GM19452 (cell line): ENCODE measurements at regions not wholly inside any gene's neighbourhood (a gene's known extent, or its start where the extent isn't known, plus 50 kb on each side); places are given as distances from the start of the nearest gene placed in this dataset.
"Not testable (repeated sequence)": the region's sequence is repeated elsewhere in the genome, so short reads cannot be mapped to it uniquely, and the experiment has no call there.

Experiments
- ATAC-seq: cut with Tn5 transposase; IDR thresholded peaks from one replicate; pipeline ENCODE4 v1.9.1; 2021; ENCODE audit not compliant: unreplicated experiment

DNA sequence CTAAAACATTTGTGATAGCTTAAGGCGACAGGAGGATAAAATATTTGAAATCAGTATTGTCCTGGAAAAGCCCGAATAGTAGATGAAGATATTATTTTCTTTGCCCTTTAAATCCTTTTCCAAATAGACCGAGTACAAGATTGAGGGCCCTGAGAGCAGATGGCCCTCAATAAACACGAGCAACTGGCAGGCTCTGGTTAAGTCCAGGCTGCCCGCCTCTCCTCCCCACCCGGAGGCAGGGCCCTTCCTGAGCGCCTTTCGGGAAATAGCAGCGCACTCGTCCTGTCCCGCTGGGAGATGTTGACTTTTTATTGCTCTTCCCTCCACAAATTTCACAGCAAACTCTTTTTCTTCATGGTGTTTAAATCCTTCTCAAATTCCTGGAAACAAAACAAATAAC, 50.8 kb upstream of the MAX start:
- ATAC-seq, result no peak

- ATAC-seq, result peak; percentile 73
Observed at GRCh38 chr14:65156568-65157366, 54.5 kb upstream of the MAX start.

DNA sequence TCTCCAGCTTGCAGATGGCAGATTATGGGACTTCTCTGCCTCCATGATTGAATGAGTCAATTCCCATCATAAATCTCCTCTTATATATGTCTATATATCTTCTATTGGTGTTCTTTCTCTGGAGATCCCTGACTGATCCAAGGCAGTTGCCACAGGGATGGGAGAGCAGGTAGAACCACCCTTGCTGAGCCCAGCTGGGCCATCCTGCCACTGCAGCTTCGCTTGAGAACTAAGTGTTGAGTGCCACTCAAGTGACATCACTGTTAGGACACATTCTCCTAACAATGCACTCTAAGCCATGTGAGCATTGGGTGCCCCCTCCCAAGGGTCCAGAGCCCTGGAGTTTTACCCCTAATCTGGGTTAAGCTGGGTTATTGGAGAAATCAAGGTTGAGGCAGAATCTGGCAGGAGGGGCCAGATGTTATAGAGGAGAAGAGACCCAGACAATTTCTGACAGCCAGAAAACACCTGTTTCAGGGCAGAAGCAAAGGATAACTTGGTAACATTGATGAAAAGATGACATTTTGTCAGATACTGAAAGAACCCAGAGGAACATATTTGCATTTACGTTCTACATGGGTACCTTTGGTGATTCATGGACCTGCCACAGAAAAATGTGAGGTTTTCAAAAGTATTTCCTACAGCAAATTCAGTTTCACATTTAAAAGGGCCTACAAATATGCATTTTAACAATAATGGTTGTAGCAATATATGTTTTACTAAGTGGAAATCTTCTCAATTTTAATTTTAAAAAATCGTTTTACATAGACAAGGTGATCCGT, 57.2 kb upstream of the MAX start:
- peak; percentile 69 for ATAC-seq

DNA sequence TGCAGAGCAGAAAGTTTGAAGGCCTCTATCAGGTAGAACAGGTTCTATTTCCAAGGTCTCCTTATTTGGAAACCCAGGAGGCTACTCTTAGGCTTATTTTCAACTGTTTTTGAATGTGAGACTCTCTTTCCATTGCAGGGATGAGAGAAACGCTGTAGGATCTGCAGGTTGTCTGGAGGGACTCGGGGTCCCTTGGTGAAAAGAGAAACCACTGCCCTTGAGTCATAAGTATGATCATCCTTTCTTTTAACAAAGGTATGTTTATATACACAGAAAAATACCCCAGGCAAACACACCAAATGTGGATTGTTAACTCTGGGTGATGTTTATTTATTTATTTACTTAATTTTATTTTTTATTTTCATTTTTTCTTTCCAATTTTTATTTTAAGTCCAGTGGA, 57.8 kb upstream of the MAX start:
- peak; percentile 1 for ATAC-seq

DNA sequence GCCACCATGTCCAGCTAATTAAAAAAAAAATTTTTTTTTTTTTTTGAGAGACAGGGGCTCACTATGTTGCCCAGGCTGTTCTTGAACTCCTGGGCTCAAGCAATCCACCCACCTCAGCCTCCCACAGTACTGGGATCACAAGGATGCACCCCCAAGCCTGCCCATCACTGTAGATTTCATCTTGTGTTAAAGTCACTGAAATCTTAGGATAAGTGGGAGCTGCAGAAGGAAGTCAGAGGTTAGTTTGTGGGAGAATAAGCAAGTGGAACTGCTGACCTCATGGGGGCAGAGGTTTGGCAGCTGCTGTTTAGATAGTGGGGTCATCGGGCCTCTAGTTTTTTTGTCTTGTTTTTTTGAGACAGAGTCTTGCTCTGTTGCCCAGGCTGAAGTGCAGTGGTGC, 59.7 kb upstream of the MAX start:
- ATAC-seq, result no peak

DNA sequence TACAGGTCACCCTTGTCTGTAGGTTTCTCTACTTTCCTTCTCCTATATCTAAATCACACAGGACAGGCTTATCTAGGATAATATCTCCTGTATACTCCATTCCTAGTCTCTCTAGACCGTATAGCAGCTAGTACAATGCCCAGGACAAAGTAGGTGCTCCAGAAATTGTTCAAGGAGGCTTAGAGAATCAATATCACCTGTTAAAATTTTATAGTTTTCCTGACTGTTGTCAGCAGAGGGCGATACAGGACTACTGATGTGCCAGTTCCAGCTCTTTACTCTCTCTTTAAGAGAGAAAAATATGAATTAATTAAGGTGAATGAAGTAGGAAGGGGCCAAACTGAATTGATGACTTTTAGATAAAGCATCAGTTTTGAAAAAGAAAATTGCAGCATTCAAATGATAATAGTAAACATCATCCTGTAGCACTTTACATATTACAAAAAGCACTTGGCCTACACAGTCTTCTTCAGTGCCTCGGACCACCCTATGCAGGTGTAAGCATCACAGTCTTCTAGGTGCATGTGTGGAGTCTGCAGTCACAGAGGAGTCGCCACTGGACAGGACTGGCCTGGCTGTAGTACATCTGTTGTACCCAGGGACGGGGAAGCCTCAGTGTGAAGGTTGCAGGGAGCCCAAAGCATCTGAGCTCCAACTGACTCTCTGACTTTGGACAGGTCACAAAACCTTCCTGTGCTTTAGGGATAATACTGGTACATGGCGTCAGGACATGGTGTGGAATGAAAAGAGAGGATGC, 61.9 kb upstream of the MAX start:
- ATAC-seq, result no peak

GRCh38 chr14:65164825-65165135, 62.5 kb upstream of the MAX start:
- no peak for ATAC-seq

DNA sequence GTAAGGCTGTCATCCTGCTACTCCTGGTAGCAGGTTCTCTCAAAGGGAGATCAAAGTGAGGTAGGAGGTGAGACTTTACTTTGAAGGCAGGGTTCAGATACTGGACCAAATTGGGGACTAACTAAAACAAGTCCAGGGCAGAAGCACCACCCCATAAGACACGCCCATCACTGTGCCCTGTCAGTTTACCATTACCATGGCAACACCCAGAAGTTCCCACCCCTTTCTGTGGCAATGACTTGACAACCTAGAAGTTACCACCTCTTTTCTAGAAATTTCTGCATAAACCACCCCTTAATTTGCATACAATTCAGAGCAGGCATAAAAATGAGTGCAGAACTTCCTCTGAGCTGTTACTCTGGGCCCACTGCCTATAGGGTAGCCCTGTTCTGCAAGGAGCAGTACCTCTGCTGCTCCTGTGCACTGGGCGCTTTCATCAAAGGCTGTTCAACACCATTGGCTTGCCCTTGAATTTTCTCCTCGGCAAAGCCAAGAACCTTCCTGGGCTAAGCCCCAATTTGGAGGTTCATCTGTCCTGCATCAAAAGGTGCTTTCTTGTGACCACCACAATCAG, 64.8 kb upstream of the MAX start:
- no peak for ATAC-seq

- ATAC-seq, result no peak
Observed at GRCh38 chr14:65168840-65169239, 66.5 kb upstream of the MAX start.

- ATAC-seq, result peak; percentile 89
Observed at GRCh38 chr14:65169351-65169750, 67.0 kb upstream of the MAX start.

DNA sequence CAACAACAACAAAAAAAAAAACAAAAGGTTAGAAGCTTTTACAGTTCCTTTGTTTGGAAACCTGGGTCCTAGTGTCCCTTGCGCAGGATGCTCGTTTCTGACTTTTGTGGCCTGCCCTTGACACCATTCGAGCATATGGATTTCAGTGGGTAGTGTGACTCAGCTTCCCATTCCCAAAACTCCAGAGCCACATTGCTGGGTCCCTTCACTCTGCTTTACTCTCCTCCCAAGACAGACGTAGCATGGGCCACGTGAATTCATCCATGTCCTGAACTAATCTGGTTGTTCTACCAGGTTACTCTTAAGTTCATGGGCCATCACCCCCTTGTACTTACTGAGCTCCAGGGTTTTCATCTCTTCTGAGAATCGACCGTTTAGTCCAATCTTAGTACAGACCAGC, 68.0 kb upstream of the MAX start:
- ATAC-seq, result no peak

DNA sequence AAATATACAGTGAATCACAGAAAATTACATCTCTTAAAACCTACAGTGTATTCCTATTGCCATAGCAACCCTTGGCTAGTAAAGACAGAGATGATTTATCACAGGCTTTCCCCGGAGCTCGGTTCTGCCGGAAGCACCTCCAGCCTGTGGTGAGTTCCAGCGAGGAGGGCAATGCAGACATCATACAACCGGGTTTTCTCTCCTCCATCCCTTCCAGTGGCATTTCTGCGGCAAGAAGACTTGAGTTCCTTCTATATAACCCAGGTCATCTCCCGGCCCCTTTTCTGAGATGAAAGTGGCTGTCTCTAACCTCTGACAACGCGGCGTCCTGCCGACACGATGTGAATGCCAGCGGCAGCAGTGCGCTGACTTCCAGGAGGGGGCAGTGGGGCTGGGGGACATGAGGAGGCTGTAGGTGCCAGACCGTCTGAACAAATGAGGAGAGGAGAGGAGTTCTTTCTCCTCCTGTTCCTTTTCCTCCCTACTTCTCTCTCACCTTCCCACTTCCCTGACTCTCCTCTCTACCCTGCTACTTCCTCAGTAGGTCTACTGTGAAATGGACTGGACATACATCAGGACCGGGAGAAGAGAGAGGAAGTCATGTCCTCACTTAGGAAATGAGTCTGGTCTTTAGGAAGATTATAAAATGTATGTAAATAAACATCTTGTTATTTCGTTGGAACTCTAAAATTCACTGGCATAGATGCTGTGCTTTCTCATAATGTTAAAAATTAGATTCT, 68.6 kb upstream of the MAX start:
- ATAC-seq, result no peak

- no peak for ATAC-seq
Observed at GRCh38 chr14:65173973-65174693, 71.8 kb upstream of the MAX start.

- no peak for ATAC-seq
Observed at GRCh38 chr14:65174783-65175182, 72.5 kb upstream of the MAX start.

GRCh38 chr14:65177551-65177950, 75.2 kb upstream of the MAX start:
- ATAC-seq, result no peak

DNA sequence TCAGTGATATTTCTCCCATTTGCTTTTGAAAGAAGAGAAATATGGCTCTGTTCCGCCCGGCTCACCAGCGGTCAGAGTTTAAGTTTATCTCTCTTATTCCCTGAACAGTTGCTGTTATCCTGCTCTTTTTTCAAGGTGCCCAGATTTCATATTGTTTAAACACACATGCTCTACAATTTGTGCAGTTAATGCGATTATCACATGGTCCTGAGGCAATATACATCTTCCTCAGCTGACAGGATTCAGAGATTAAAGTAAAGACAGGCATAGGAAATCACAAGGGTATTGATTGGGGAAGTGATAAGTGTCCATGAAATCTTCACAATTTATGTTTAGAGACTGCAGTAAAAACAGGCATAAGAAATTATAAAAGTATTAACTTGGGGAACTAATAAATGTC, 76.9 kb upstream of the MAX start:
- not testable (repeated sequence) for ATAC-seq

- peak; percentile 89 for ATAC-seq
Observed at GRCh38 chr14:65179918-65180724, 77.8 kb upstream of the MAX start.

DNA sequence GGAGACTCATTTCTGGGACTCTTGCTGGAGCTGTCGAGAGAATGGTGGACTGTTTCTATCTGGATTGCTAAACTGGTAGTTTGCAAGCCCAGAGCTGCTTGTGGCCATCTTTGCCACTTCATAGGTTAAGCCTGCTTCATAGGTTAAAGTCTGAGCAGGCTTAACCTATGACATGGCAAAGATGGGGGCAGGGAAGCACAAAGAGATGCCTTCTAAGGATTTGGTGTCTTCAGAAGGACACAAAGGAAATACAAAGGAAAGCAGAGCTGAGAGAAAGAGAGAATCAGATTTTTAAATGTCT, 78.4 kb upstream of the MAX start:
- ATAC-seq, result no peak

GRCh38 chr14:65184032-65184764, 81.9 kb upstream of the MAX start:
- ATAC-seq, result no peak
